ENCODE measurements at regions not wholly inside any gene's neighbourhood (a gene's known extent, or its start where the extent isn't known, plus 50 kb on each side); places are given as distances from the start of the nearest gene placed in this dataset.

GRCh38 chr19:30281906-30282305 is 90.3 kb upstream of the ZNF536 start (continued):
- TF ChIP-seq ZMIZ1 (IDR thresholded peaks at IDR 0.05; ENCODE audit: low read depth in 2 of 2, low read length in 2 of 2) (no peak), ZNF551 (CRISPR knock-in tag; IDR thresholded peaks at IDR 0.05) (no peak)

GRCh38 chr19:30283556-30283955 is 88.6 kb upstream of the ZNF536 start:
- Histone ChIP-seq H3K4me1 (replicated peaks in 1 of 2; ENCODE audit: control insufficient read depth in 2 of 2, insufficient read depth in 2 of 2, low read length in 2 of 2) (no peaks in the 10 kb centered on the region), H3K9ac (ENCODE audit: insufficient read depth in 1 of 2, low read depth in 2 of 2, low read length in 2 of 2) (no peak overlapping the region), H3K79me2 (ENCODE audit: control insufficient read depth, insufficient read depth, low read length) (no peaks in the 10 kb centered on the region), H3K27me3 (ENCODE audit: control insufficient read depth in 2 of 2, insufficient read depth in 2 of 2, low read length in 2 of 2) (peaks cover 0 to 23% of the 10 kb centered on the region in 2 experiments; a peak in 2 of 5 replicates), H3K27ac (ENCODE audit: extremely low read depth, low read depth, low read length) (no peak overlapping the region), H2AFZ (ENCODE audit: low read depth, low read length) (no peak overlapping the region), H4K20me1 (replicated peaks; ENCODE audit: control insufficient read depth, insufficient read depth, low read length) (no peaks in the 10 kb centered on the region), H3K36me3 (ENCODE audit: control insufficient read depth, insufficient read depth, low read length) (no peaks in the 10 kb centered on the region), H3K9me1 (ENCODE audit: control insufficient read depth, insufficient read depth, low read length) (no peaks in the 10 kb centered on the region), H3K4me2 (ENCODE audit: insufficient read depth, low read length) (no peak overlapping the region), H3K4me3 (no peak overlapping the region), H3K9me3 (replicated peaks; ENCODE audit: control insufficient read depth, insufficient read depth, low read depth, low read length) (no peaks in the 10 kb centered on the region)
- in situ Hi-C loops (cut with MboI): no loop called here
- no peak for FAIRE-seq
- WGBS (ENCODE audit: insufficient coverage, low coverage, missing lambda C conversion rate): 0% methylated on average over 2 of the region's 2 CpGs
- DNase-seq (ENCODE audit: extremely low read depth in 1 of 4, low spot score in 3 of 4): no peak
- no TSS peak for BruUV-seq (replicated peaks)
- CTCF ChIA-PET (ENCODE audit: low intra/inter-chr PET ratio): no interaction called here
- intact Hi-C loops (cut with micrococcal nuclease): no loop called here
- no peak for ATAC-seq
- POLR2A ChIA-PET: interaction anchor here (1.0 kb wide), 1 partner anchor 10 kb away, joined by 3 read pairs; no protein-coding TSS in a partner anchor
- no peak for TF ChIP-seq HNRNPK (IDR thresholded peaks at IDR 0.05; ENCODE audit: low read depth, low read length, poor library complexity, severe bottlenecking)
- no peak for TF ChIP-seq SAFB (IDR thresholded peaks at IDR 0.05; ENCODE audit: borderline replicate concordance, low read depth, low read length)
- TF ChIP-seq SMC3 (conservative IDR thresholded peaks at IDR 0.05; ENCODE audit: insufficient read depth, low read depth, low read length): no peak
- no peak for TF ChIP-seq ZNF124 (CRISPR knock-in tag; IDR thresholded peaks at IDR 0.05)
- TF ChIP-seq ZNF77 (CRISPR knock-in tag; IDR thresholded peaks at IDR 0.05): no peak
- no peak for TF ChIP-seq ZNF589 (CRISPR knock-in tag; IDR thresholded peaks at IDR 0.05; ENCODE audit: low read depth)
- TF ChIP-seq TFAP4 (CRISPR knock-in tag; IDR thresholded peaks at IDR 0.05; ENCODE audit: borderline replicate concordance): no peak
- TF ChIP-seq HDGF (IDR thresholded peaks at IDR 0.05): no peak
- TF ChIP-seq ZNF507 (tag; conservative IDR thresholded peaks at IDR 0.05): no peak
- no peak for TF ChIP-seq HNRNPH1 (optimal IDR thresholded peaks at IDR 0.05; ENCODE audit: low read depth, low read length)
- TF ChIP-seq NR1H2 (CRISPR knock-in tag; IDR thresholded peaks at IDR 0.05): no peak
- TF ChIP-seq GTF3C2 (IDR thresholded peaks at IDR 0.05; ENCODE audit: borderline replicate concordance, extremely low read depth, insufficient read length): no peak

Data from K562 (cell line).